Stimulated activated CD8-positive, alpha-beta memory T cell treated with anti-CD3 and anti-CD28 coated beads, Interleukin-15, amount 100 ng/mL, for 4 hours (primary cell): ENCODE measurements at regions not wholly inside any gene's neighbourhood (a gene's known extent, or its start where the extent isn't known, plus 50 kb on each side); places are given as distances from the start of the nearest gene placed in this dataset.

Source experiments
- DNase-seq, 2 donors: peaks; one replicate each; pipeline ENCODE4 v3.0.0-alpha.2; 2020; ENCODE audit warnings: low read depth in 2 of 2

DNA sequence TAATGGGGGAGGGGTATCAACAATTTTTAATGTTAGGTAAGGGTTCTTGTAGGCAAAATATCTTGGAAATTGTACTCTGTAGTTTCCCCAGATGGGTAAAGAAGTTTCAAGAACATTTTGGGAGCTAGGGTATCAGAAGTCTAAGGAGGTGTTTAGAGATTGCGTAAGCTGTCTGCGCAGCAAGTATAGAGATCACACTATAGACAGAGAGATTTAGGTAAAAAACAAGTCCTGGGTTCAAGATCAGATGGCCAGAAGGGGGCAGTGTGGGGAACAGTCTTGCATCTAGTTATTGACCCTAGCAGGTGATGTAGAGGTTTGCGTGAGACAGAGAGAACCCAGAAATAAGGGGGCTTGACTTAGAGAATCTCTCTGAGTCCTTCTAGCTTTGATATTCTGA lies 80.8 kb downstream of the S1PR1 start:
- no peak for DNase-seq

DNA sequence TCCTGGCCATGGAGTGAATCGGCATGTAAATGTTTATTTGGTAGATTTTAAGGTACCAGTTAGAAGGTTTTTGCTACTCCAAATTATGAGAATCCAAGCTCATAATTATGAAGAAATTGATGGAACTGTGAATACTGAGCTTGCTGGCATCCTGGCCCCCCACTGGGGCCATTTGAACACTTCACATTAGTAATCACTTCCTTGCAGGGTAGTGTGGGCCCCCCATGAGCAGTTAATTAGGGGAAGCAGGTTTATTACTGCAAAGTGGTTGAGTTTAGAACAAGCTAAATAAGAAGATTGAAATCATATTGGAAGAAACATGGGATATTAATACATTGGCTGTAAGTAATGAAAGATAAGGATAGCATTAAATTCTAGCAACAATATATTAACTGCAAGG lies 86.7 kb downstream of the S1PR1 start:
- no peak for DNase-seq

DNA sequence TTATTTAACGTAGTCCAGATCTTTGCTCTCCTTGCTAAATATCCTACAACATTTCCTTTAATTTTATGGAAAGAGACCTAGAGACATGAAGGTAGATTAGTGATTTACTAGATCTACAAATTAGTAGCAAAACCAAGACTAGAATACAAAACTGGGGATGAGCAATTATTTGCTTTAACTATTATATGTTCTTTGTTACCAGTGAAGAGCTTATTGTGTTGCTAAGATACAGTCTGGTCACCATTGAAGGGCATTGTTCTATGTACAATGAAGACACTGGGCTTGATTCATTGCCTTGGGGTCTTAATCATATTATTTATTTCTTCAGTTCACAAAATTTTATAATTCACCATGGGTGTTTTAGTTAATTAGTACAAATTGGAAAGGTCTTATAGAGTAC lies 88.3 kb downstream of the S1PR1 start:
- no peak for DNase-seq

DNA sequence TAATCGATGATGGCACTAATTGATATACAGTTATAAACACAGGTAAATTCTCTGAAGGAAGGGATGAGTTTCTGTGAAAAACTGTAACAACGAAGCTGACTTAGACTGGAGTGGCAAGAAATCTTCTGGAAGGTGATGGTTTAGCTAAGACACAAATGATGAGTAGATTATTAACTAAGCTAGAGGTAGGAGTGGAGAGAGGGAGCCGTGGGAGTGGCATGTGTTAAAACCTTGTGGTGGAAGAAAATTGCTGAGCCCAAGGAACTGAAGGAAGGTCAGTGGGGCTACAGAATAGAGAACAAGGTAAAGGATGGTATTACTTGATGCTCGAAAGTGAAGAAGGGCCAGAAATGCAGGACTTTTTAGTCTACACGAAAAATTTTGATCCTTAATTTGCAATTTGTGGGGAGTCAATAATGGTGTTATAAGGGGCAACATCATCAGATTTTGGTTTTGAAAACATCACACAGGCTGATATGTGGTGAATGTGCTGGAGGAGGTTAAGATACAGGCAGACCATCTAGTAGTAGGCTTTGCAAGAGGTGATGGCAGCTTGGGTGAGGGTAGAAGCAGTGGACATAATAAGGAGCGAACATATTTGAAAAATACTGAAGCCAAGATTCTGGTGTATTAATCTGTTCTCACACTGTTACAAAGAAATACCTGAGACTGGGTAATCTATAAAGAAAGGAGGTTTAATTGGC lies 93.8 kb downstream of the S1PR1 start:
- DNase-seq, result no peak

DNA sequence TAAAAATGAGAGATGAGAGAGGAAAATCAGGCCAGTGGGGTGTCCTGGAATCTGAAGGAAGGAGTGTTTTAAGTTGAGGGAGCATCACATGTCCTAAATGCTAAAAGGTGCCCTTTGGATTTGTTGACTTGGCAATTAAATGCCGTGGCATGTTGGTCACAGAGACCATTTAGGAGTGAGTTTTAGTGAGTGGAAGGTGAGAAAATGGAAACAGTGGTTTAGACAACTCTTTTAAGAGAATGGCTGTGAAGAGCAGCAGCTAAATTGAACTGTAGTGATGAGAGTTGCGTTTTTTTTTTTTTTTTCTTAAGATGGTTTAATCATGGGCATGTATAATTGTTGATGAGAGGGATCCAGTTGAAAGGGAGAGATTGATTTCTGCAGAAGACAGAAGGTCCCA lies 95.0 kb downstream of the S1PR1 start:
- DNase-seq, result no peak

DNA sequence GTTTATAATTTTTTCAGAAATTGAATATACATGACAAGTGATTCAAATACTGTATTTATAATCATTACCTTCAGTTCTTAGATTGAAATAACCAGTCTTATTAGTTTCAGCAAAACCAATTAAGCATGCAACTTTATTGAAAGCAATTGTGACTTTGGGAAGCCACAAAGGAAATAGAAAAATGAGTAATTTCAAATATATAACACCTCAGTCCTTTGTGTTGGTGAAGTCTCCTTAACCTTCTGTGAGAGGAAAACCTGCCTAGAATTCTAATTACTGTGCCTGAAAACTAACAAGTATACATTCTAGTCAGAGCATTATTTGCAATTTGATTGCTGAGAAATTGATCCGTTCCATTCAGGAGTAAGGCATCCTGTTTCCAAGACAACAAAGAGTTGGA lies 95.8 kb downstream of the S1PR1 start:
- DNase-seq, result no peak

DNA sequence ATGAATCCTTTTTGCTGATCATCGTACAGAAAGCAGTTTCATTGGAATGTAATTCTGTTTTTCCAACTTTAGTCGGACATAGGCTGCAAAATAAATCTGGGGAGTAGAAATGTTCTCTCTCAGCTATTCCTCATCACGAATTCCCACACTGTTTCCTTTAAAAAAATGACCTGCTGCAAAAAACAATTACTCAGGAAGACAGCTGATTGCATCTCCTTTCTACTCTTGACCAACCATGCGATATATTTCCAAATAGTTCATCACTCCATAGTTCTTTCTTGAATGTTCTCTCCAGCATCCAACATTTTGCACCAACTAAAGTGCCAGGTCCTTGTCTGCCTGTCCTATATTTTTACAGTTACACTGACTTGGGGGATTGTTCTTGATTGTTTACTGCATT lies 96.4 kb downstream of the S1PR1 start:
- DNase-seq, result no peak

DNA sequence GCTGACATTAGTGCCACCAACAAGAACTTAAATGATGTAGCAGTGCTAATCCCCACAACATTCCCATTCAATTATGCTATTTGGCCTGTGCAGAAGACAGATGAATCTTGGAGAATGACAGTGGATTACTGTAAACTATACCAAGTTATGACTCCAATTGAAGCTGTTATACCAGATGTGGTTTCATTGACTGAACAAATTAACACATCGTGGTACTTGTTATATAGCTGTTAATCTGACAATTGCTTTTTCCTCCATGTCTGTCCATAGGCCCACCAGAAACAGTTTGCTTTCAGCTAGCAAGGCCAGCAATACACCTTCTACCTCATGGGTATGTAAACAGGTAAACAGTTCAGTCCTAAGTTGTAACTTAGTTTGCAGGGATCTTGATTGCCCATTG lies 101.1 kb downstream of the S1PR1 start:
- no peak for DNase-seq

DNA sequence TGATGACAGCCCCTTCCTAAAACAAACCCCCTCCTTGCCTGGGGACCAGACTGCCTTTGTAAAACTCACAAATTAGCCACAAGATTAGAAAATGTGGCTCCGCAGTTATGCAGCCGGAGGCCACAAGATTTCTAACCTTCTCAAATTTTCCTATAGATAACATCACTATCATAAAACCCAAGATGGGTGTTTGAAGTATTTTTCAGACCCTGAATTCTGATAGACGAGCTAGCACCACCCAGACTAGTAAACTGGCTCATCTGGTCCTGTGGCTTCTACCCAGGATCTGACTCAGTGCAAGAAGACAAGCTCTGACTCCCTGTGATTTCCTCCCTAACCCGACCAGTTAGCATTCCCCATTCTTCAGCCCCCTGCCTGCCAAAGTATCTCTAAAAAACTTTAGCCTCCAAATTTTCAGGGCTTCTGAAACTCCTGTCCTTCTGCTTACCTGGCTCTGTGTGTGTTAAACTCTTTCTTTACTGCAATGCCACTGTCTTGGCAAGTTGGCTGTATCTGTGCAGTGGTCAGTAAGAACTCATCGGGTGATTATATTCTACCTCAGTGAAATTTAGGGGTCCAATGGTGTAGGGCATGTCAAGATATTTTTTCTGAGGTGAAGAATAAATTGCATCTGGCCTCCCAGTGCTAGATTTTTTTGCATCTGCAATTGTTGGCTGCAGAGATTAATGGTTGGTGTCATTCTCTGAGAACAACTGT lies 102.1 kb downstream of the S1PR1 start:
- DNase-seq, result peak in 1 of 2 donors; percentile 19

DNA sequence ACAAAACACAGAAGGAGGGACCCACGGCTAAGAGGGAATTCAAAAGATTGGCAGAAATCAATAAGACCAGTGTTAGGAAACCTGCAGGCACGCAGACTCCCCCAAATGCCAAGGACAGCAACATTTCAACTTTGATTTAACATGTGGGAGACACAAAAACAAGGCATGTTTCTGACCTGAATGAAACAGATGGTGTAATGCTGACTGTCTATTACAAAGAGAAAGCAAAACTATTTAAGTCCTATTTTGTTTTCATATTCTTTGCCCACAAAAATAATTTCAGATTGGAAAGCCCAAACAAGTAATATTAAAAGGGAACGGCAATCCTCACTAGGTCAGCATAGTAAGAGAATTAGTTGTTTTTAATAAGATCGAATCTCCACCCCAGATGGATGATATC lies 107.9 kb downstream of the S1PR1 start:
- no peak for DNase-seq

DNA sequence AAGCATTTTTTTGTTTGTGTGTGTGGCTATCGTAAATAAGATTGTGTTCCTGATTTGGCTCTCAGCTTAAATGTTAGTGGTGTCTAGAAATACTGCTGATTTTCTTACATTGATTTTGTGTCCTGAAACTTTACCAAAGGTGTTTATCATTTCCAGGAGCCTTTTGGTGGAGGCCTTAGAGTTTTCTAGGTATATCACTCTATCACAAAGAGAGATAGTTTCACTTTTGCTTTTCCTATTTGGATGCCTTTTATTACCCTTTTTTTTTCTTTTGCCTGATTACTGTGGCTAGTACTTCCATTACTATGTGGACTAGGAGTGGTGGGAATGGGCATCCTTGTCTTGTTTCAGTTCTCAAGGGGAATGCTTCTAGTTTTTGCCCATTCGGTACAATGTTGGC lies 109.6 kb downstream of the S1PR1 start:
- no peak for DNase-seq

DNA sequence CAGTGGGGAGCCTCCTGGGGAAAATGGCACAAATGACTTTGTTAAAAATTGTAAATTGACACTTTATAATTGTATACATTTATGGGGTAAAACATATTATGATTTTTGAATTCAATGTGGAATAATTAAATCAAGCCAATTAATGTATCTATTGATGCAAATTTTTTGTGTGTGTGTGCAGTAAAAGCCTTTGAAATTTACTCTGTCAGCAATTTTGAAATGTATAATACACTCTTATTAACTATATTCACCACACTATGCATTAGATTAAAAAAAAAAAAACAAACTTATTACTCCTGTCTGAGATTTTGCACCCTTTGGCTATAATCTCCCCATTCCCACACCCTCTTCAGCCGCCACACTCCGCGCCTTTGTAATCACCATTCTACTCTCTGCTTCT lies 119.2 kb downstream of the S1PR1 start:
- DNase-seq, result no peak

DNA sequence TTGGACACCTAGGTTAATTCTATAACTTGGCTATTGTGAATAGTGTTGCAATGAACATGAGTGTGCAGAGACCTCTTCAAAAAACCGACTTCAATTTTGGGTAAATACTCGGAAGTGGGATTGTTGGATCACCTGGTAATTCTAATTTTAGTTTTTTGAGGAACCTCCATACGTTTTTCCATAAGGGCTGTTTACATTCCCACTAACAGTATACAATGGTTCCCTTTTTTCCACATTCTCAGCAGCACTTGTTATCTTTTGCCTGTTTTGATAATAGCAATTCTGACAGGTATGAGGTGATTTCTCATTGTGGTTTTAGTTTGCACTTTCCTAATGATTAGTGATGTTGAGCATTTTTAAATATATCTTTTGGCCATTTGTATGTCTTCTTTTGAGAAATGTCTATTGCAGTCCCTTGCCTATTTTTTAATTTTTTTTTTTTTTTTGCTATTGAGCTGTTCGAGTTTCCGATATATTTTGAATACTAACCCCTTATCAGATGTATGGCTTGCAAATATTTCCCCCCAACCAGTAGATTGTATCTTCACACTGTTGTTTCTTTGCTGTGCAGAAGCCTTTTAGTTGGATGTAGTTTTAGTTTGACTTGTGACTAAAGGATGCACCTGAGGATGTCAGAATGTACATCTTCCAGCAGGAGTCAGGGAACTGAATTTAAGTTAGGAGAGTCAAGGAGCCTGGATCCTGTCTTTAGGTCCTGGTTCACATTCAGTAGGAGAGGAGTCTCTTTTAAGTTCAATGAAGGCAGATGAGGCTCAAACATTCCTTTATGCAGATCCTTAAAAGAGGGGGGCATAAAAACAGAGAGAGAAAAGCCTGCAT lies 120.0 kb downstream of the S1PR1 start:
- no peak for DNase-seq

DNA sequence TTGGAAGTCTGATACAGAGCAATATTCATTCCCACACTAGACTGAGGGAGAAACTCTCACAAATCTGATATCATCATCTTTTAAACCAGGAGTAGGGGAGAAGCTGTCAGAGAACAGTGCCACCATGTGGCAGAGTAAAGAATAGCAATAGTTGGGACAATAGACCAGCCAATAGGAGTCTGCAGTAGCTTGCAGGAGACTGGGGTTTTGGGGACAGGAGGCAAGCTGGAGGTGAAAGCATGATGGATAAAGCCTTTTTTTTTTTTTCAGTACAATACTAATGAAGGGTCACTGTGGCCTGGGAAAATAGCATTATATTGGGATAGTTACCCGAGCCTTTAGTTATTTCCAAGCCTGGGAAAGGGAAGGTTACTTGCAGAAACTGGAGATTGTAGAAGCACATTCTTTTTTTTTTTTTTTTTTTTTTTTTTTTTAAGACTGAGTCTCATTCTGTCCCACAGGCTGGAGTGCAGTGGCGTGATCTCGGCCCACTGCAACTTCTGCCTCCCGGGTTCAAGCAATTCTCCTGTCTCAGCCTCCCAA lies 120.7 kb downstream of the S1PR1 start:
- peak; percentile 3 to 61 for DNase-seq

DNA sequence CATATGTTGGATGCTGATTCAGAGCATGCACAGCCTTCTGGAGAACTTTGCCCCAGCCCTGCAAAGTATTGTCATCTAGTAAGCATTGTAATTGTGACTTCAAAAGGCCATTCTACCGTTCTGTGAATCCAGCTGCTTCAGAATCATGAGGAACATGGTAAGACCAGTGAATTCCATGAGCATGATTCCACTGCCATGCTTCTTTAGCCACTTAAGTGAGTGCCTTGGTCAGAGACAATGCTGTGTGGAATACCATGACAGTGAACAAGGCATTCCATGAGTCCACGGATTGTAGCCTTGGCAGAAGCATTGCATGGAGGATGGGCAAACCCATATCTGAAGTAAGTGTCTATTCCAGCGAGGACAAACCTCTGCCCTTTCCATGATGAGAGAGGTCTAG lies 123.7 kb downstream of the S1PR1 start:
- no peak for DNase-seq

DNA sequence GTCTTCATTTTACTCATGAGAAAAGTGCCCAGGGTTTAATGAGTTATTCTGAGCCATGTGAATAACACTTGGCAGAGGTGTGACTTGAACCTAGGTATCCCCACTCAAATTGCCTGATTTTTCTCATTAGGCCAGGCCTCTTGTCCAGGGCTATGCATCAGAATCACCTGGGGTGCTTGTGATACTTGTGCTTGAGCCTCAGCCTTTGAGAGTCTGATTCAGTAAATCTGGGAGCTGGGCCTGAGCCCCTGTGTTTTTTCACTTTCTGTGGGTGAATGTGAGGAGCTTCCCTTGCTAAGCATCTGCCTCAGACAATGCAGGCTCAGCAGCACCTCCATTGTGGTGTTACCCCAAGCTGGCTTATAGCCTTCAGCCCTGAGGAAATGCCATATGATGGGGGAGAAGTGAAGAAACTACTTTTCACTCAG lies 127.1 kb downstream of the S1PR1 start:
- no peak for DNase-seq

DNA sequence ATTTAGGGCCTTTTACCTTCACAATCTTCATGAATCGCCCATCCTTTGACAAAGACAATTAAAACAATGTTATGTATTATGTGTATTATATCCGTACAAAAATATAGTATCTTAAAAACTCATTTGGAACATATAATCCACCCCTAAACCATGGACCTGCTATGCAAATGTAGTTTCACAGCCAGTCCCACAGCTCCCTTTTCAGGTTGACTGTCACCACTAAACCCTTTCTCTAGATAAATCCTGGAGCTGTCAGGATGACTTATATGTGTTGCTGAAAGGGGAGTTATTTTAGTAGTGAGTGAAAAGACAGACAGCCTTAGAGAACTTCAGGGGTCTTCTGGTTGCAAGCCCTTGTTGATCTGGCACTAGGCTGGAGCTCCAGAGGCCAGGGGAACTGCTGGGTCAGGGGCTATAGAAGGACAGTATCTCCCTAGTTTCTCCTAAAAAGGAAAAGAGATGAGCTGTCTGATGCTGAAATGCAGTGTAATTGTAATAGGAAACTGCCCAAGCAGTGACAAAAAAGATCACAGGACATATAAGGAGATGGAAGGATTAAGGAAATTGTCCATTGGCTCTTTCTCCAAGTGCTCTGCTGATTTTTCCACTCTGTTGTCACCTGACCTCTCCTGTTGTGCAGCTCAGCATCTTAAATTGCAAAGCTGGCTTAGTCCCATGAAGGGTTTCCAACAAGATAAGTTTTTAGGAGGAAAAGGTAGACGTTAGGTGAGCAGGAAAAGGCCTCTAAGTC lies 127.7 kb downstream of the S1PR1 start:
- no peak for DNase-seq

DNA sequence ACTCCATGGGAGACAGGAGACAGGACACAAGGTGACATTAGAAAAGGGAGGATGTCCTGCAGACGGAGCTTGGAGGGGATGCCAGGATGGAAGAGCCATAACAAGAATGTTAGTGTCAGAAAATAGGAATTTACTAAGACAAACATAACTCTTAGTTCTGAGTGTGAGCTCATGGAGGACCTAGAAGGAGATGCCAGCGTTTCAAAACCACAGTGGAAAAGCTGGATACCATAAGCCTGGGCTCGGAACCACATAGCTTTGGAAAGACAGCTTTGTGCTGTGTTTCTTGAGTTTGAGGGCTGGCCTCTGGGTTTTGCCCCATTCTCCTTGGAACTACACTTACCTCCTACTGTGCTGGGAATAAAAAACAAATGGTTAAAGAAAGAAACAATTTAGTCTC lies 128.4 kb downstream of the S1PR1 start:
- DNase-seq, result no peak

DNA sequence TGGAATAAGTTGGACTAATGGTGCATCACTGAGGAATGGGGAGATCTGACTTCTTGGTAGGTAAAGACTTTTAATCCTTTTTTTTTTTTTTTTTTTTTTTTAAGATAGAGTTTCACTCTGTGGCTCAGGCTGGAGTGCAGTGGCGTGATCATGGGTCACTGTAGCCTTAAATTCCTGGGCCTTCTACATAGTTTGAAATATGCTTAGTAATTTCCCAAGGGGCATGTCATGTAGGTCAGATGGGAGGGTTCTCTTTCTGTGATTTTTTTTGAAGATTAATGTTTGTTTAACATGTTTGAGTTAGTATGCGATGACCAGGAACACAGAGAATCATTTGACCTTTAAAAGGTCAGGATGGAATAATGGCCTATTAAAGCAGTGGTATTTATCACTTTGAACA lies 129.1 kb downstream of the S1PR1 start:
- no peak for DNase-seq

DNA sequence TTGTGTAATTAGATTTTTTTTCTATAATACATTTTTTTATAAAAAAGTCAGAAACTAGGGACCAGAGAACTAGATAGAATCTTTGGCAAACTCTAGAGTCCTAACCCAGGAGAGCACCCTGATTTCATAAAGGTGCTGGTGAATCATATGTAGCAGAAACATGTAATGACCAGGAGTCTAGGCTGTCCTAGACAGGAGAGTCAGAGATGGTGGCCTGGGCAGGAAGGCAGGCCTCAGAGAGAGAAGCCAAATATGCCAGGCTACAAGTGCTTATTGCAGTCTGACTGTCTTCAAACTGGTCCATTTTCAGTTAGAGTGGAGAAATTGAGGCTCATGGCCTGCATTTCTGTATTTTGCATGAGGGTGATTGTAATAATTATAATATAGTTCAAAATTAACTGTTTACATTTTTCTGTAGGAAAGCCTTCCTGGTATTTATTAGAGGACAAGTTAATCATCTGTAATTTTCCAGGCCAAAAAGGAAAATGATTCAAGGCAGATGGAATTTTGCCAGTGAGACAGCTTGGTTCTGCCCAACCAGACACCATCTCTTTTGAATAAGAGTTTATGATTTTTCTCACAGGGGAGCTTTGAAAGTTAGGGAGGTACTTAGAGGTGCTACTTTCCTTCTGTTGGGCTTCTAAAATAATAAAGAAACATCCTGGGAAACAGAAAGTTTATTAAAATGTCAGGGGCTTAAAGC lies 129.8 kb downstream of the S1PR1 start:
- DNase-seq, result no peak

DNA sequence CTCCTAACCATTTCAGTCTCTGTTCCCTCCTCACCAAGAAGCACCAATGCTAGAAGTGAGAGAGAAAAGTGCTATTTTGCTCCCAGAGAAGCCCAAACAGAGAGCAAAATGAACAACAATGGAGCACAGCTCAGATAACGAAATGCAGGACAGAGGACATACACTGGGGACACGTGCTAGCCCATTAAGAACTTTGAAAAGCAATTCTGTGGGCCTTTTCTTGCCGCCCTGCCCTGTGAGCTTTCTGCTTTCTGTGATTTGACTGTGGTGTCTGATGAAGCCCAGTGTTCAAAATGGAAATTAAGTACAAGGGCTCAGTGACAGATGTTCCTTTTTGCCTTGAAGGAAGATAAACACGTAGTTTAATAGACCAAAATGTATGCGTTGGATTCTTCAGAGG lies 130.8 kb downstream of the S1PR1 start:
- DNase-seq, result no peak
